AG04450 (cell line): ENCODE measurements at regions not wholly inside any gene's neighbourhood (a gene's known extent, or its start where the extent isn't known, plus 50 kb on each side); places are given as distances from the start of the nearest gene placed in this dataset.

ENCODE experiments used
- CTCF ChIA-PET: fragments of 300-600, 350-600 bp; formaldehyde crosslinking; extraction: SDS; loops from one replicate; lab custom pipeline; 2022; ENCODE audit warnings: antibody characterized with exemption, inconsistent platforms; lab: Charles Lee
- POLR2A ChIA-PET: fragments of 350-600 bp; formaldehyde crosslinking; extraction: SDS; loops from one replicate; lab custom pipeline; 2021; ENCODE audit warnings: antibody characterized with exemption, inconsistent platforms; lab: Yijun Ruan, JAX
- DNase-seq: peaks from one replicate; pipeline ENCODE4 v3.0.0-alpha.2; 2011; ENCODE audit warnings: low read depth, low spot score
- H3K27ac ChIP-seq: one replicate; pipeline ENCODE4 v1.5.1; 2012; ENCODE audit warnings: low read depth, low read length, control low read depth
- H3K27me3 ChIP-seq: one replicate; pipeline ENCODE4 v1.6.0; 2012; ENCODE audit warnings: low read length; ENCODE audit not compliant: control insufficient read depth, insufficient read depth
- H3K4me3 ChIP-seq: 2 replicates; pipeline ENCODE4 v1.5.1; 2011; ENCODE audit warnings: mild to moderate bottlenecking, low read depth, low read length, control low read depth
- H3K9me3 ChIP-seq: 2 replicates; pipeline ENCODE4 v1.5.1; 2012; ENCODE audit warnings: low read length; ENCODE audit not compliant: control insufficient read depth, insufficient read depth
- TF ChIP-seq, protein P1 (sequence below): IDR thresholded peaks from 2 replicates; pipeline ENCODE4 v1.5.1; 2011; ENCODE audit warnings: low read depth, low read length, control low read depth, inconsistent platforms

DNA sequence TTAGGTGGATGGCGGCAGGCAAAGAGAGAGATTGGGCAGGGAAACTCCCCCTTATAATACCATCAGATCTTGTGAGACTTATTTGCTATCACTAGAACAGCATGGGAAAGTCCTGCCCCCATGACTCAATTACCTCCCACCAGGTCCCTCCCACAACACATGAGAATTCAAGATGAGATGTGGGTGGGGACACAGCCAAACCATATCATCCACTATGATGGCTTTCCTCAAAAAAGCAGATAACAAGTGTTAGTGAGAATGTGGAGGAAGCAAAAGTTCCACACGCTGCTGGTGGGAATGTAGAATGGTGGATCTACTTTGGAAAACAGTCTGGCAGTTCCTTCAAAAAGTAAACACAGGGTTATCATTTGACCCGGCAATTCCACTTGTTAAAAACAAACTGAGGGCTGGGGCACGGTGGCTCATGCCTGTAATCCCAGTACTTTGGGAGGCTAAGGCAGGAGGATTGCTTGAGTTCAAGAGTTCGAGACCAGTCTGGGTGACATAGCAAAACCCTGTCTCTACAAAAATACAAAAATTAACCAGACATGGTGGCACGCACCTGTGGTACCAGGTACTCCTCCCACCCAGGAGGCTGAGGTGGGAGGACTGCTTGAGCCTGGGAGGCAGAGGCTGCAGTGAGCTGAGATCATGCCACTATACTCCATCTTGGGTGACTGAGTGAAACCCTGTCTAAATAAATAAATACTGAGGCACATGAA is 161.4 kb upstream of the EEPD1 start:
- POLR2A ChIA-PET, result no interaction called here
- no peak for DNase-seq

DNA sequence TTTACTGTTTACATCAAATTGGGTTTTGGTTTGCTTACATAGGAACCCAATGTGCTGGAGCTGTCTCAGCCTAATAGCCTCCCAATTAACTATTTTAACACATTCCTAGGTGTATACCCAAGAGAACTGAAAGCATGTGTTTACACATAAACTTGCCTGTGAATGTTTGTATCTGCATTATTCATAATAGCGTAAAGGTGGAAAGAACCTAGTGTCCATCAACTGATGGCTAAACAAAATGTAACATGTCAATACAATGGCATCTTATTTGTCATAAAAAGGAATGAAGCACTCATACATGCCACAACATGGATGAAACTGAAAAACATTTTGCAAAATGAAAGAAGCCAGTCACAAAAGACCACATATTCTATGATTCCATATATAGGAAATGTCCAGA is 160.6 kb upstream of the EEPD1 start:
- DNase-seq, result no peak
- TF ChIP-seq, protein P1, sequence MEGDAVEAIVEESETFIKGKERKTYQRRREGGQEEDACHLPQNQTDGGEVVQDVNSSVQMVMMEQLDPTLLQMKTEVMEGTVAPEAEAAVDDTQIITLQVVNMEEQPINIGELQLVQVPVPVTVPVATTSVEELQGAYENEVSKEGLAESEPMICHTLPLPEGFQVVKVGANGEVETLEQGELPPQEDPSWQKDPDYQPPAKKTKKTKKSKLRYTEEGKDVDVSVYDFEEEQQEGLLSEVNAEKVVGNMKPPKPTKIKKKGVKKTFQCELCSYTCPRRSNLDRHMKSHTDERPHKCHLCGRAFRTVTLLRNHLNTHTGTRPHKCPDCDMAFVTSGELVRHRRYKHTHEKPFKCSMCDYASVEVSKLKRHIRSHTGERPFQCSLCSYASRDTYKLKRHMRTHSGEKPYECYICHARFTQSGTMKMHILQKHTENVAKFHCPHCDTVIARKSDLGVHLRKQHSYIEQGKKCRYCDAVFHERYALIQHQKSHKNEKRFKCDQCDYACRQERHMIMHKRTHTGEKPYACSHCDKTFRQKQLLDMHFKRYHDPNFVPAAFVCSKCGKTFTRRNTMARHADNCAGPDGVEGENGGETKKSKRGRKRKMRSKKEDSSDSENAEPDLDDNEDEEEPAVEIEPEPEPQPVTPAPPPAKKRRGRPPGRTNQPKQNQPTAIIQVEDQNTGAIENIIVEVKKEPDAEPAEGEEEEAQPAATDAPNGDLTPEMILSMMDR, result no peak
- no peaks in the 10 kb centered on the region for H3K27me3 ChIP-seq
- ChIA-PET CTCF (interaction anchor here (0.6 kb wide), 1 partner anchor 326 kb away, joined by 3 read pairs; no protein-coding TSS in a partner anchor), POLR2A (no interaction called here)
- no peak overlapping the region for H3K4me3 ChIP-seq
- no peak overlapping the region for H3K27ac ChIP-seq
- no peaks in the 10 kb centered on the region for H3K9me3 ChIP-seq

More for the DNA sequence above, 161.4 kb upstream of the EEPD1 start:
- Histone ChIP-seq H3K27ac (no peak overlapping the region), H3K4me3 (no peak overlapping the region), H3K9me3 (no peaks in the 10 kb centered on the region), H3K27me3 (no peaks in the 10 kb centered on the region)
- CTCF ChIA-PET, result no interaction called here
- TF ChIP-seq, protein P1, result no peak

DNA sequence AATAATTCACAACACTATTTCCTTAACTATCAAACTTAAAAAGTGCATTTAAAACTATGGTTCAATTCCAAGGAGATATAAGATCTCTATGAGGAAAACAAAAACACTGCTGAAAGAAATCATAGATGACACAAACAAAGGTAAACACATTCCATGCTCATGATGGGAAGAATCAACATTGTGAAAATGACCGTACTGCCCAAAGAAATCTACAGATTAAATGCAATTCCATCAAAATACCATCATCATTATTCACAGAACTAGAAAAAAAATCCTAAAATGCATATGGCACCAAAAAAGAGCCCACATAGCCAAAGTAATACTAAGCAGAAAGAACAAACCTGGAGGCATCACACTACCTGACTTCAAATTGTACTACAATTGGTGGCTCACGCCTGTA is 159.9 kb upstream of the EEPD1 start:
- ChIA-PET POLR2A (no interaction called here), CTCF (interaction anchor here (0.6 kb wide), 1 partner anchor 325 kb away, joined by 3 read pairs; no protein-coding TSS in a partner anchor)
- no peak overlapping the region for H3K27ac ChIP-seq
- H3K27me3 ChIP-seq, result no peaks in the 10 kb centered on the region
- no peak overlapping the region for H3K4me3 ChIP-seq
- H3K9me3 ChIP-seq, result no peaks in the 10 kb centered on the region
- no peak for DNase-seq
- TF ChIP-seq, protein P1, result no peak

DNA sequence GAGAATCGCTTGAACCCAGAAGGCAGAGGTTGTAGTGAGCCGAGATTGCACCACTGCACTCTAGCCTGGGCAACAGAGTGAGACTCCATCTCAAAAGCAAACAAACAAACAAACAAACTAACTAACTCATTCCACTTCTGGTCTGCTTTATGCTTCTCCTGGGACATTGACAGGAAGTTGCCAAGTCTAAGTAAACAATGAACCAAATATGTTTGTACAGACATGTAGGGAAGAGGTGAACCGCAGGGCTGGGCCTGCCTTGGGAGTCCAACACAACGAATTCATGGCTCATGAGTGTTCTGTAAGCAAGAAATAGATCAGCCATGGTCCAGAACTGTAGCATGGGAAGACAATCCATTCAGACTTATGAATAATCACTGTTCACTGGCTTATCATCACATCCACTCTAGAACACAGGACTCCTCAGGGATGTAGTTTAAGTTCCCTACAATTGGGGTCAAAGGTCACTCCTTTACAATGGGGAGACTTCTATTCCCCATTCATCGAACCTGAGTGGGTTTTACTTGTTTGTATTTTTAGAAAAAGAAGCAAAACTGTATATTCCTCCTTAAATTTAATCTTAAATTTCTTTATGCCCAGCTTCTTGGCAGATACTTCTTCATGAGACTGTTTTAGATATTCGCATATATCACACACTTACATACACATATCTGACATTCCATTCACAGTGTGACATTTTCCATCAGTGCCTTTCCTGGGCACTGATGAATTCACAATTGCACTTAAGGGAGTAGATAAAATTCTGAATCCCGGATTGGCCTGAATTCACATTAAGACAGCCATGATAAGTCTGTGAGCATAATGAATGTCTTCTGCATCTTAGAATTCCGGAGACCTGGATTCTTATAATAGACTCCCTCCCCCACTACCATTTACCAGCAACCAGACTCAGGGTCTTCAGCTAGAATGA is 159.1 kb upstream of the EEPD1 start:
- ChIA-PET POLR2A (no interaction called here), CTCF (interaction anchor here (1.2 kb wide), 1 partner anchor 8 kb away, joined by 3 read pairs; no protein-coding TSS in a partner anchor)
- TF ChIP-seq, protein P1, result no peak
- Histone ChIP-seq H3K27ac (no peak overlapping the region), H3K4me3 (no peak overlapping the region), H3K27me3 (no peaks in the 10 kb centered on the region), H3K9me3 (no peaks in the 10 kb centered on the region)
- DNase-seq, result no peak
